ENCODE measurements at regions not wholly inside any gene's neighbourhood (a gene's known extent, or its start where the extent isn't known, plus 50 kb on each side); places are given as distances from the start of the nearest gene placed in this dataset.

- no TSS peak for BruUV-seq (replicated peaks)
Observed at GRCh38 chr2:185891403-185891802, 152.8 kb downstream of the FSIP2 start.

DNA sequence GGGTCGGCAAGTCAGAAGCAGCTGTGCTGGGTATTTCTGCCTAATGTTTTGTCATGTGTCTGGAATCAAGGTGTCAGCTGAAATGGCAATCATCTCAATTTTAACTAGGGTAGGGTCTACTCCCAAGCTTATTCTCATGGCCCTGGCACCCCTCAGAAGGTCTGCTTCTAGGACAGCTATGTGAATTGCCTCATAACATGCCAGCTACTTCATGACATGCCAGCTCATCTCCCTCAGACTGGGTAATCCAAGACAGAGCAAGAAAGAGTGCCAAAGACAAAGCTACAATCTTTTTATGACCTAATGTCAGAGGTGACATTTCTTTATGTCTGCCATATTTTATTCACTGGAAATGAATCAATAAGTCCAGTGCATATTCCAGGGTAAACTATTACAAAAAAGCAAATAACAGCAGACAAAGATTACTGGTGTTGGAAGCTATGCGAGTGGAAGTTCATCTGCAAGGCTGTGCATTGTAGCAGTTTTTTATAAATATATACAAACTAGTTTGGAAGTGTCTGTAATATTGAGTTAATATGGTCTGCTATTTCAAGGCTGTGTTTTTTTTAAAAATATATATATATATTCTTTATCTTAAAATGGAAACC, 153.3 kb downstream of the FSIP2 start:
- Histone ChIP-seq H2AFZ (ENCODE audit: low read depth, low read length) (no peak overlapping the region), H3K9me3 (replicated peaks; ENCODE audit: control insufficient read depth, insufficient read depth, low read length) (no peaks in the 10 kb centered on the region), H3K9me1 (replicated peaks; ENCODE audit: control insufficient read depth, extremely low read depth, insufficient read depth, low read length) (no peaks in the 10 kb centered on the region), H3K9ac (replicated peaks; ENCODE audit: extremely low read depth, insufficient read depth, low read length) (no peak overlapping the region), H3K4me1 (ENCODE audit: control insufficient read depth, extremely low read depth, insufficient read depth, low read length) (no peaks in the 10 kb centered on the region), H3K27ac (ENCODE audit: insufficient read depth, low read depth, low read length) (no peak overlapping the region), H3K4me3 (replicated peaks in 1 of 3; ENCODE audit: insufficient read depth in 1 of 3, low read depth in 1 of 3, low read length in 3 of 3) (no peak overlapping the region), H4K20me1 (replicated peaks; ENCODE audit: control insufficient read depth, extremely low read depth, insufficient read depth, low read length) (no peaks in the 10 kb centered on the region), H3K27me3 (ENCODE audit: control insufficient read depth in 2 of 2, insufficient read depth in 2 of 2, low read length in 2 of 2) (no peaks in the 10 kb centered on the region), H3K36me3 (ENCODE audit: control insufficient read depth in 2 of 2, extremely low read depth in 1 of 2, insufficient read depth in 2 of 2, low read length in 2 of 2) (no peaks in the 10 kb centered on the region), H3K4me2 (ENCODE audit: insufficient read depth, low read length) (no peak overlapping the region), H3K79me2 (ENCODE audit: control insufficient read depth, insufficient read depth, low read length) (no peaks in the 10 kb centered on the region)
- POLR2A ChIA-PET, result no interaction called here
- DNase-seq (ENCODE audit: low read depth, low spot score) (no peak), FAIRE-seq (no peak)
- no peak for TF ChIP-seq GATA2 (IDR thresholded peaks at IDR 0.05; ENCODE audit: insufficient read depth, insufficient read length, low read depth, low read length)
- TF ChIP-seq, protein P1, sequence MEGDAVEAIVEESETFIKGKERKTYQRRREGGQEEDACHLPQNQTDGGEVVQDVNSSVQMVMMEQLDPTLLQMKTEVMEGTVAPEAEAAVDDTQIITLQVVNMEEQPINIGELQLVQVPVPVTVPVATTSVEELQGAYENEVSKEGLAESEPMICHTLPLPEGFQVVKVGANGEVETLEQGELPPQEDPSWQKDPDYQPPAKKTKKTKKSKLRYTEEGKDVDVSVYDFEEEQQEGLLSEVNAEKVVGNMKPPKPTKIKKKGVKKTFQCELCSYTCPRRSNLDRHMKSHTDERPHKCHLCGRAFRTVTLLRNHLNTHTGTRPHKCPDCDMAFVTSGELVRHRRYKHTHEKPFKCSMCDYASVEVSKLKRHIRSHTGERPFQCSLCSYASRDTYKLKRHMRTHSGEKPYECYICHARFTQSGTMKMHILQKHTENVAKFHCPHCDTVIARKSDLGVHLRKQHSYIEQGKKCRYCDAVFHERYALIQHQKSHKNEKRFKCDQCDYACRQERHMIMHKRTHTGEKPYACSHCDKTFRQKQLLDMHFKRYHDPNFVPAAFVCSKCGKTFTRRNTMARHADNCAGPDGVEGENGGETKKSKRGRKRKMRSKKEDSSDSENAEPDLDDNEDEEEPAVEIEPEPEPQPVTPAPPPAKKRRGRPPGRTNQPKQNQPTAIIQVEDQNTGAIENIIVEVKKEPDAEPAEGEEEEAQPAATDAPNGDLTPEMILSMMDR (IDR thresholded peaks at IDR 0.05; ENCODE audit: extremely low read depth in 1 of 2, insufficient read depth in 1 of 2, low read depth in 1 of 2, low read length in 2 of 2), result no peak
- TF ChIP-seq JUN (IDR thresholded peaks at IDR 0.05; ENCODE audit: borderline replicate concordance, insufficient read depth, insufficient read length, low read depth), result no peak
- no peak for TF ChIP-seq FOS (IDR thresholded peaks at IDR 0.05; ENCODE audit: borderline replicate concordance, insufficient read depth, low read length)
- no peak for TF ChIP-seq POLR2AphosphoS5 (IDR thresholded peaks at IDR 0.05; ENCODE audit: insufficient read depth, low read depth, low read length)
- TF ChIP-seq EZH2 (IDR thresholded peaks at IDR 0.05; ENCODE audit: borderline replicate concordance, low read depth, low read length, severe bottlenecking), result no peak
- TF ChIP-seq POLR2A (IDR thresholded peaks at IDR 0.05; ENCODE audit: low read depth, low read length), result no peak
- no peak for TF ChIP-seq MYC (IDR thresholded peaks at IDR 0.05; ENCODE audit: low read depth, low read length)
- TF ChIP-seq, protein P2, sequence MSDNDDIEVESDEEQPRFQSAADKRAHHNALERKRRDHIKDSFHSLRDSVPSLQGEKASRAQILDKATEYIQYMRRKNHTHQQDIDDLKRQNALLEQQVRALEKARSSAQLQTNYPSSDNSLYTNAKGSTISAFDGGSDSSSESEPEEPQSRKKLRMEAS (IDR thresholded peaks at IDR 0.05; ENCODE audit: insufficient read depth, insufficient read length), result no peak
- BruUV-seq (replicated peaks), result no TSS peak
- dilution Hi-C loops (cut with MboI; ENCODE audit: extremely low pct_ligation_motif_present, low sequenced_read_pairs) (no loop called here), intact Hi-C loops (cut with micrococcal nuclease) (no loop called here)
- CTCF ChIA-PET, result interaction anchor here (1.9 kb wide), 1 partner anchor 12 kb away, joined by 4 read pairs; no protein-coding TSS in a partner anchor

More at GRCh38 chr2:185891403-185891802, 152.8 kb downstream of the FSIP2 start:
- Histone ChIP-seq H3K79me2 (ENCODE audit: control insufficient read depth, insufficient read depth, low read length) (no peaks in the 10 kb centered on the region), H3K27me3 (ENCODE audit: control insufficient read depth in 2 of 2, insufficient read depth in 2 of 2, low read length in 2 of 2) (no peaks in the 10 kb centered on the region), H3K4me1 (ENCODE audit: control insufficient read depth, extremely low read depth, insufficient read depth, low read length) (no peaks in the 10 kb centered on the region), H3K9me1 (replicated peaks; ENCODE audit: control insufficient read depth, extremely low read depth, insufficient read depth, low read length) (no peaks in the 10 kb centered on the region), H4K20me1 (replicated peaks; ENCODE audit: control insufficient read depth, extremely low read depth, insufficient read depth, low read length) (no peaks in the 10 kb centered on the region), H3K36me3 (ENCODE audit: control insufficient read depth in 2 of 2, extremely low read depth in 1 of 2, insufficient read depth in 2 of 2, low read length in 2 of 2) (no peaks in the 10 kb centered on the region), H3K9me3 (replicated peaks; ENCODE audit: control insufficient read depth, insufficient read depth, low read length) (no peaks in the 10 kb centered on the region), H3K9ac (replicated peaks; ENCODE audit: extremely low read depth, insufficient read depth, low read length) (no peak overlapping the region), H2AFZ (ENCODE audit: low read depth, low read length) (no peak overlapping the region), H3K27ac (ENCODE audit: insufficient read depth, low read depth, low read length) (no peak overlapping the region), H3K4me2 (ENCODE audit: insufficient read depth, low read length) (no peak overlapping the region), H3K4me3 (replicated peaks in 1 of 3; ENCODE audit: insufficient read depth in 1 of 3, low read depth in 1 of 3, low read length in 3 of 3) (no peak overlapping the region)
- POLR2A ChIA-PET, result no interaction called here
- intact Hi-C loops (cut with micrococcal nuclease), result no loop called here
- DNase-seq (ENCODE audit: low read depth, low spot score) (no peak), FAIRE-seq (no peak)
- TF ChIP-seq POLR2AphosphoS5 (IDR thresholded peaks at IDR 0.05; ENCODE audit: insufficient read depth, low read depth, low read length) (no peak), EZH2 (IDR thresholded peaks at IDR 0.05; ENCODE audit: borderline replicate concordance, low read depth, low read length, severe bottlenecking) (no peak), POLR2A (IDR thresholded peaks at IDR 0.05; ENCODE audit: low read depth, low read length) (no peak), MYC (IDR thresholded peaks at IDR 0.05; ENCODE audit: low read depth, low read length) (no peak), FOS (IDR thresholded peaks at IDR 0.05; ENCODE audit: borderline replicate concordance, insufficient read depth, low read length) (no peak), GATA2 (IDR thresholded peaks at IDR 0.05; ENCODE audit: insufficient read depth, insufficient read length, low read depth, low read length) (no peak)
- TF ChIP-seq, protein P2 (IDR thresholded peaks at IDR 0.05; ENCODE audit: insufficient read depth, insufficient read length), result no peak
- dilution Hi-C loops (cut with MboI; ENCODE audit: extremely low pct_ligation_motif_present, low sequenced_read_pairs), result no loop called here
- CTCF ChIA-PET, result no interaction called here

Measured in endothelial cell of umbilical vein (primary cell).